ENCODE measurements at regions not wholly inside any gene's neighbourhood (a gene's known extent, or its start where the extent isn't known, plus 50 kb on each side); places are given as distances from the start of the nearest gene placed in this dataset.

DNA sequence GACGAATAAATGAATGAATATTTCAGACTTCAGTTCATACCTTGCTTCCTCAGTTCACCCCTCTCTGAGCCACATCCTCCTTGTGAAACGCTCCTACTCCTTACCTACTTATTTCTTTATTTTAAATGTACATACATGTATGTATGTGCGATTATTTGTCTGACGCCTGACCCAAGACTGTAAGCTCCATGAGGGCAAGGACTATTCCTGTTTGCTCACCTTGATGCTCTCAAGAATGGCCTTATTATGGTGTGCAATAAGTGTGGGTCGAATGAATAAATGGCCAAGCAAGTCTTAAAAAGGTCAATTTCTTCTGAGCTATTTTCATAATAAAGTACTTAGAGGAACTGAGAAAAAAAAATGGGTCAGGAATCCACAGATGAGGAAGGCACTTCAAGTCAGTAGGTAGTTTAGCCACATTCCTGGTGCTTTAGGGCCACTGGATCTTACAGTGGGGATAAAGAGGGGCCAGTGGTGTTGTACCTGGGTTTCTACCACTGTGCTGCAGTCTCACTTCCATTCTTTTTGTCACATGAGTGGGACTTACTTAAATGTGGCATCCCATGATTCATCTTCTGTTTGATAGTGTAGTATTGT, 74.7 kb downstream of the SDC1 start:
- Histone ChIP-seq H2AFZ (ENCODE audit: low read depth, low read length) (no peak overlapping the region), H3K27me3 (ENCODE audit: low read depth, low read length) (peaks cover 59% of the 10 kb centered on the region), H4K20me1 (ENCODE audit: insufficient read depth, low read length) (no peaks in the 10 kb centered on the region), H3K79me2 (ENCODE audit: low read length) (no peaks in the 10 kb centered on the region), H3K4me3 (ENCODE audit: low read length) (no peak overlapping the region), H3K27ac (ENCODE audit: low read length) (no peak overlapping the region), H3K4me2 (ENCODE audit: low read length) (no peak overlapping the region), H3K36me3 (replicated peaks; ENCODE audit: low read depth, low read length) (no peaks in the 10 kb centered on the region), H3K9me3 (ENCODE audit: insufficient read depth, low read length) (no peaks in the 10 kb centered on the region), H3K4me1 (ENCODE audit: low read length) (peaks cover 35% of the 10 kb centered on the region), H3K9ac (ENCODE audit: low read length) (no peak overlapping the region)
- TF ChIP-seq, protein P1, sequence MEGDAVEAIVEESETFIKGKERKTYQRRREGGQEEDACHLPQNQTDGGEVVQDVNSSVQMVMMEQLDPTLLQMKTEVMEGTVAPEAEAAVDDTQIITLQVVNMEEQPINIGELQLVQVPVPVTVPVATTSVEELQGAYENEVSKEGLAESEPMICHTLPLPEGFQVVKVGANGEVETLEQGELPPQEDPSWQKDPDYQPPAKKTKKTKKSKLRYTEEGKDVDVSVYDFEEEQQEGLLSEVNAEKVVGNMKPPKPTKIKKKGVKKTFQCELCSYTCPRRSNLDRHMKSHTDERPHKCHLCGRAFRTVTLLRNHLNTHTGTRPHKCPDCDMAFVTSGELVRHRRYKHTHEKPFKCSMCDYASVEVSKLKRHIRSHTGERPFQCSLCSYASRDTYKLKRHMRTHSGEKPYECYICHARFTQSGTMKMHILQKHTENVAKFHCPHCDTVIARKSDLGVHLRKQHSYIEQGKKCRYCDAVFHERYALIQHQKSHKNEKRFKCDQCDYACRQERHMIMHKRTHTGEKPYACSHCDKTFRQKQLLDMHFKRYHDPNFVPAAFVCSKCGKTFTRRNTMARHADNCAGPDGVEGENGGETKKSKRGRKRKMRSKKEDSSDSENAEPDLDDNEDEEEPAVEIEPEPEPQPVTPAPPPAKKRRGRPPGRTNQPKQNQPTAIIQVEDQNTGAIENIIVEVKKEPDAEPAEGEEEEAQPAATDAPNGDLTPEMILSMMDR (IDR thresholded peaks at IDR 0.05; ENCODE audit: low read depth, low read length): no peak
- no peak for TF ChIP-seq EZH2phosphoT487 (IDR thresholded peaks at IDR 0.05; ENCODE audit: low read depth)

DNA sequence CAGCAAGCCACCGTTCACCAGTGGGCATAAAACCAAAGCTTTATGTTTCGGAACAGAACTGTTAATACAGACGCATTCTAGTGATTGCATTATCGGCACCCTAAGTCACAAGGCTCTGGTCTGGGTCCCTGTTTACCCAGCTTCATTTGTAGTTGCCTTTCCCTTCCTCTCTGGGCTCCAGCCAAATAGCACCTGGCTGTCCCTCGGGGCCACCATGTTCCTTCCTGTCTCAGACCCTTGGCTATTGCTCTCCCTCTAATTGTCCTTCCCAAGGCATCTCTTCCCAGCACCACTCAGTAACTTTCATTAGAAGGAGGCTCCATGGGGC, 75.3 kb downstream of the SDC1 start:
- no peak overlapping the region for H3K27ac ChIP-seq (ENCODE audit: low read length)
- peaks cover 61% of the 10 kb centered on the region for H3K27me3 ChIP-seq (ENCODE audit: low read depth, low read length)
- H3K4me2 ChIP-seq (ENCODE audit: low read length): no peak overlapping the region
- H3K9ac ChIP-seq (ENCODE audit: low read length): no peak overlapping the region
- TF ChIP-seq, protein P1 (IDR thresholded peaks at IDR 0.05; ENCODE audit: low read depth, low read length): no peak
- TF ChIP-seq EZH2phosphoT487 (IDR thresholded peaks at IDR 0.05; ENCODE audit: low read depth): no peak
- peaks cover 40% of the 10 kb centered on the region for H3K4me1 ChIP-seq (ENCODE audit: low read length)
- H3K79me2 ChIP-seq (ENCODE audit: low read length): no peaks in the 10 kb centered on the region
- no peak overlapping the region for H3K4me3 ChIP-seq (ENCODE audit: low read length)
- no peaks in the 10 kb centered on the region for H3K9me3 ChIP-seq (ENCODE audit: insufficient read depth, low read length)
- no peak overlapping the region for H2AFZ ChIP-seq (ENCODE audit: low read depth, low read length)
- H4K20me1 ChIP-seq (ENCODE audit: insufficient read depth, low read length): no peaks in the 10 kb centered on the region
- no peaks in the 10 kb centered on the region for H3K36me3 ChIP-seq (replicated peaks; ENCODE audit: low read depth, low read length)

DNA sequence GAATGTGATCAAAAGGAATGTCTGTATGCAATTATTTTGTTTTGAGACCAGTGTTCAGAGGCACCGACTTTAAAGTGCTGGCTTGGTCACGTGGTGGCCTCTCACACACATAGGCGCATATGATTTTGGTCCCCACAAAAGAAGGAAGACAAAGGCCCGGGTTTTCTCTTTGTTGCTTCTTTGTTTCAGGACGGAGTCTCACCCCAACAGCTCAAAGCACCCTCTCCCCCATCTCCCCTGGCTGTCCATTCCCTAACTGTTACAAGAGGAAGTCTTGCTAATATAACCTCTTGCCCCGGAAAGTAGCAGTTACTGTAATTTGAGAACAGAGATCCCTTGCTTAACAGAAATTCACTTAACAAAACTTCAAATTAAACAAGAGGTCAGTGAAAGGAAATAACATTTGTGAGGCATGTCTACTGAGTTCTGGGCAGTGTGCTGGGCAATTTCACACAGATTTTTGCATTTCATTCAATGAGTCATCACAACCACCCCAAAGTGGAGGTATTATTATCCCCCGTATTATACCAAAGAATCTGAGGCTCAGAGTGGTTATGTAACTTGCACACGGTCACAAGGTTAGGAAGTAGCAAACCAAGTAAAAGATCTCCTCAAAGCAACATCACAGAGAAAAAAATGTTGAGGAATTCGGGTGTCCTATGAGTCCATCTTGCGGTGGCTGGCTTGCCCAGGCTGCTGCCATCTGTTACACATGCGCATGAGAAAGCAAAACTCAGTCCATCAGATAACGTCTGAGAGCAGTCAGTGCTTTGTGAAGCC, 75.8 kb downstream of the SDC1 start:
- Histone ChIP-seq H3K4me2 (ENCODE audit: low read length) (peak overlapping the region; percentile 16; the same call in 1 of the 2 replicates), H3K27ac (ENCODE audit: low read length) (no peak overlapping the region), H3K79me2 (ENCODE audit: low read length) (no peaks in the 10 kb centered on the region), H3K36me3 (replicated peaks; ENCODE audit: low read depth, low read length) (no peaks in the 10 kb centered on the region), H3K27me3 (ENCODE audit: low read depth, low read length) (peaks cover 61% of the 10 kb centered on the region), H3K4me1 (ENCODE audit: low read length) (peaks cover 42% of the 10 kb centered on the region), H4K20me1 (ENCODE audit: insufficient read depth, low read length) (no peaks in the 10 kb centered on the region), H3K9ac (ENCODE audit: low read length) (no peak overlapping the region), H3K9me3 (ENCODE audit: insufficient read depth, low read length) (no peaks in the 10 kb centered on the region), H3K4me3 (ENCODE audit: low read length) (no peak overlapping the region), H2AFZ (ENCODE audit: low read depth, low read length) (no peak overlapping the region)
- no peak for TF ChIP-seq EZH2phosphoT487 (IDR thresholded peaks at IDR 0.05; ENCODE audit: low read depth)
- TF ChIP-seq, protein P1 (IDR thresholded peaks at IDR 0.05; ENCODE audit: low read depth, low read length): no peak

DNA sequence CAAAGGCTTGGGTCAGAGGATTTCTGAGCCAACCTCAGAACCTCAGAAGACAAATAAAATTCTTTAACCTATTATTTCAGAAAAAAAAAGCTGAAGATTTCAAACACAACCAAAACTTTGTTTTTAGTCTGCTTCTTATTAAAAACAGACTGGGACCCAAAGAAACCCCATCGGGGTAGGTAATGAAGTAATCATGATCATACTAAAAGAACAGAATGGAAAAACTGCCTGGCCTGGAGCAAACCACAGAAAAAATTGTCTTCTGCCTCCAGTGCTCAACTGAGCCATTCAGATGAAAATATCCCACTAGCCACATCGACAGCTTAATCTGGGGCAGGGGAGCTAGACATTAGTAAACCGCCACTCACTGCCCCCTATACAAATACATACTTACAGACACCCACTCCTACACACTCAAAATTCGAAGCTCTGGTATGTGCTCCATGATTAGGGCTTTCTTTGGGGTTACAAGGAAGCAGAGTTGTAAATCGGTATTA, 76.5 kb downstream of the SDC1 start:
- no peak overlapping the region for H3K27ac ChIP-seq (ENCODE audit: low read length)
- H3K4me3 ChIP-seq (ENCODE audit: low read length): no peak overlapping the region
- no peaks in the 10 kb centered on the region for H3K79me2 ChIP-seq (ENCODE audit: low read length)
- peaks cover 58% of the 10 kb centered on the region for H3K27me3 ChIP-seq (ENCODE audit: low read depth, low read length)
- no peak overlapping the region for H3K9ac ChIP-seq (ENCODE audit: low read length)
- H3K4me1 ChIP-seq (ENCODE audit: low read length): peaks cover 42% of the 10 kb centered on the region
- H3K36me3 ChIP-seq (replicated peaks; ENCODE audit: low read depth, low read length): no peaks in the 10 kb centered on the region
- no peak overlapping the region for H3K4me2 ChIP-seq (ENCODE audit: low read length)
- no peak for TF ChIP-seq EZH2phosphoT487 (IDR thresholded peaks at IDR 0.05; ENCODE audit: low read depth)
- TF ChIP-seq, protein P1 (IDR thresholded peaks at IDR 0.05; ENCODE audit: low read depth, low read length): no peak
- H2AFZ ChIP-seq (ENCODE audit: low read depth, low read length): no peak overlapping the region
- no peaks in the 10 kb centered on the region for H3K9me3 ChIP-seq (ENCODE audit: insufficient read depth, low read length)
- no peaks in the 10 kb centered on the region for H4K20me1 ChIP-seq (ENCODE audit: insufficient read depth, low read length)

Measured in OCI-LY3 (cell line).